Stimulated activated CD8-positive, alpha-beta memory T cell treated with anti-CD3 and anti-CD28 coated beads, Interleukin-15, amount 100 ng/mL, for 24 hours (primary cell): ENCODE measurements at regions not wholly inside any gene's neighbourhood (a gene's known extent, or its start where the extent isn't known, plus 50 kb on each side); places are given as distances from the start of the nearest gene placed in this dataset.

Experiments
- DNase-seq: peaks from one replicate; pipeline ENCODE4 v3.0.0-alpha.2; 2020; ENCODE audit warnings: low read depth

GRCh38 chr3:159929171-159930141, 59.2 kb upstream of the IL12A start:
- no peak for DNase-seq

- DNase-seq: no peak
These were observed 54.4 kb upstream of the IL12A start for GRCh38 chr3:159934216-159934615.

GRCh38 chr3:159936541-159936940, 52.1 kb upstream of the IL12A start:
- DNase-seq: no peak

- no peak for DNase-seq
These were observed 51.0 kb upstream of the IL12A start for GRCh38 chr3:159937561-159938166.

- no peak for DNase-seq
These were observed 49.9 kb upstream of the IL12A start for GRCh38 chr3:159938714-159939113.
